OCI-LY3 (cell line): ENCODE measurements at regions not wholly inside any gene's neighbourhood (a gene's known extent, or its start where the extent isn't known, plus 50 kb on each side); places are given as distances from the start of the nearest gene placed in this dataset.

ENCODE experiments used
- H2AFZ ChIP-seq: fragments of 200-600, 300-600 bp; shearing (Covaris generic); 2 replicates; pipeline ENCODE4 v1.6.0; 2014; ENCODE audit warnings: antibody characterized with exemption, low read depth, low read length
- H3K27ac ChIP-seq: fragments of 200-600, 300-600 bp; sonication (generic); 2 replicates; pipeline ENCODE4 v1.5.1; 2014; ENCODE audit warnings: mild to moderate bottlenecking, low read length, moderate library complexity, mixed read lengths
- H3K27me3 ChIP-seq: fragments of 200-600, 300-600 bp; sonication (generic); 2 replicates; pipeline ENCODE4 v1.6.1; 2014; ENCODE audit warnings: low read depth, low read length, mixed read lengths
- H3K36me3 ChIP-seq: fragments of 200-600, 300-600 bp; sonication (generic); replicated peaks from 2 replicates; pipeline ENCODE3; 2014; ENCODE audit warnings: low read depth, low read length, mixed read lengths
- H3K4me1 ChIP-seq: fragments of 300-600, 200-600 bp; sonication (generic); 2 replicates; pipeline ENCODE4 v1.6.1; 2014; ENCODE audit warnings: low read length, mixed read lengths
- H3K4me2 ChIP-seq: fragments of 200-600, 300-600 bp; sonication (generic); 2 replicates; pipeline ENCODE4 v1.6.1; 2014; ENCODE audit warnings: low read length, mixed read lengths
- H3K4me3 ChIP-seq: fragments of 300-600, 200-600 bp; sonication (generic); 2 replicates; pipeline ENCODE4 v1.5.1; 2014; ENCODE audit warnings: antibody characterized with exemption, mild to moderate bottlenecking, low read length, moderate library complexity
- H3K79me2 ChIP-seq: fragments of 300-600, 200-600 bp; shearing (Covaris generic); 2 replicates; pipeline ENCODE4 v1.6.1; 2014; ENCODE audit warnings: mild to moderate bottlenecking, low read length, mixed read lengths
- H3K9ac ChIP-seq: fragments of 300-600, 200-600 bp; shearing (Covaris generic); 2 replicates; pipeline ENCODE4 v1.6.0; 2014; ENCODE audit warnings: mild to moderate bottlenecking, low read length, moderate library complexity
- H3K9me3 ChIP-seq: fragments of 200-600, 300-600 bp; shearing (Covaris generic); 2 replicates; pipeline ENCODE4 v1.6.1; 2014; ENCODE audit warnings: low read length, mixed read lengths; ENCODE audit not compliant: insufficient read depth
- H4K20me1 ChIP-seq: fragments of 200-600, 300-600 bp; sonication (generic); 2 replicates; pipeline ENCODE4 v1.6.1; 2016; ENCODE audit warnings: low read length, mixed read lengths; ENCODE audit not compliant: insufficient read depth
- EZH2phosphoT487 ChIP-seq: fragments of 200-600 bp; shearing (Covaris generic); IDR thresholded peaks from 2 replicates; pipeline ENCODE4 v1.6.1; 2018; ENCODE audit warnings: antibody characterized with exemption, mixed run types, low read depth
- TF ChIP-seq, protein P1 (sequence below): fragments of 200-600, 300-600 bp; sonication (generic); IDR thresholded peaks from 2 replicates; pipeline ENCODE4 v1.5.1; 2014; ENCODE audit warnings: antibody characterized with exemption, low read length, low read depth

DNA sequence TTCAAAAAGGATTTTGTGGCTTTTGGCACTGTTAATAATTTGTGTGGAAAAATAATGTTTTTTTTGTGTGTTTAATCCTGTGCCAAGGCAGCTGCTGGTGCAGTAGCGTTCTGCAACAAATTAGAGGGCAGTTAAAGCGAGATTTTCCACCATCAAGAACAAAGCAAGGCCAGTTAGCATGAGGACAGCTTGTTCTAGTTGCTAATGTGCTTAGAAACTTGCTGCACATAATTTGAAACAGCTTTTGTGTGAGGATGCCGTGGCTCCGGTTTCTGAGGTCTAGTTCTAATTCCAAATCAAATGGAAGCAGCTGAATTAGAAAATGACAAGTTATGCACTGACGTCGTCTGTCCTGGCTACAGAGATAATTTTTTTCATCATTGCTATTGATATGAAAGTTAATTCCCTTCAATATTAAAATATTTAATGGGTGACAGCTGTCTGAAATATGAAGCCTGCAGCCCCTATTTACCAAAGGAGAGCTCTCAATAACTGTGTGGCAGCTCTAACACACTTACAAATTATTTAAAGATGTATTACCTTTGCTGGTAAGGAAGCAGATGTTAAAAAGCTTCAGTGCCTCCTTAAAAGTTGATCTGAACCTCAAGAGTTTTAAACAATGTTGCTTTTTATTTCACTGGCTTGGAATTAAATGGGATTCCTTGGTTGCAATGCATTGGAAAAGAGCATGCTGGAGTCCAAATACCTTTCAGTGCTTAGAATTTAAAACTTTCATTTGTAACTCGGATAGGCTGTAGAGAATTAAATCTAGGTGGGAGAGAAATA lies 128.6 kb downstream of the SPATA31D1 start:
- Histone ChIP-seq H3K4me3 (no peak overlapping the region), H3K79me2 (no peaks in the 10 kb centered on the region), H3K4me2 (no peak overlapping the region), H3K9ac (no peak overlapping the region), H3K9me3 (no peaks in the 10 kb centered on the region; the same call in 1 of the 2 replicates), H2AFZ (no peak overlapping the region), H3K4me1 (peaks cover 9% of the 10 kb centered on the region), H3K36me3 (no peaks in the 10 kb centered on the region), H3K27ac (no peak overlapping the region), H3K27me3 (no peaks in the 10 kb centered on the region), H4K20me1 (no peaks in the 10 kb centered on the region)
- TF ChIP-seq EZH2phosphoT487: no peak
- TF ChIP-seq, protein P1, sequence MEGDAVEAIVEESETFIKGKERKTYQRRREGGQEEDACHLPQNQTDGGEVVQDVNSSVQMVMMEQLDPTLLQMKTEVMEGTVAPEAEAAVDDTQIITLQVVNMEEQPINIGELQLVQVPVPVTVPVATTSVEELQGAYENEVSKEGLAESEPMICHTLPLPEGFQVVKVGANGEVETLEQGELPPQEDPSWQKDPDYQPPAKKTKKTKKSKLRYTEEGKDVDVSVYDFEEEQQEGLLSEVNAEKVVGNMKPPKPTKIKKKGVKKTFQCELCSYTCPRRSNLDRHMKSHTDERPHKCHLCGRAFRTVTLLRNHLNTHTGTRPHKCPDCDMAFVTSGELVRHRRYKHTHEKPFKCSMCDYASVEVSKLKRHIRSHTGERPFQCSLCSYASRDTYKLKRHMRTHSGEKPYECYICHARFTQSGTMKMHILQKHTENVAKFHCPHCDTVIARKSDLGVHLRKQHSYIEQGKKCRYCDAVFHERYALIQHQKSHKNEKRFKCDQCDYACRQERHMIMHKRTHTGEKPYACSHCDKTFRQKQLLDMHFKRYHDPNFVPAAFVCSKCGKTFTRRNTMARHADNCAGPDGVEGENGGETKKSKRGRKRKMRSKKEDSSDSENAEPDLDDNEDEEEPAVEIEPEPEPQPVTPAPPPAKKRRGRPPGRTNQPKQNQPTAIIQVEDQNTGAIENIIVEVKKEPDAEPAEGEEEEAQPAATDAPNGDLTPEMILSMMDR: no peak

DNA sequence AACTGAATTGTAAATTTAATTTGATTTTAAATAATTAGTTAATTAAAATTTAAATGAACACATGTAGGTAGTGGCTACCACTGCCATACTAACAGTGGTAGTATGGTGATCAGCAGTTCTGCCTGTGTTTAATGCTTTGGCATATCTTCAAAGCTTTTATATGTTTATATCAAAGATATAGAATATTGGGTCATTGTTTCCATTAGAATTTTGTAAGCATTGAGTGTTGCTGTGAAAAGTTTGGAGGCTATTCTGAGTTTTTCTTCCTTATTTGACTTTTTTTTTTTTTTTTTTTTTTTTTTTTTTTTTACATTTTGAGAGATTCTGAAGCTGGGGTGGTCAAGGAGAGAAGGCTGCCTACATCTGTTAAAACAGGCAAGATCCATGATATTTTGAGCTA lies 134.2 kb downstream of the SPATA31D1 start:
- TF ChIP-seq, protein P1: no peak
- no peak for TF ChIP-seq EZH2phosphoT487
- H3K9me3 ChIP-seq: peaks cover 5% of the 10 kb centered on the region; the same call in 1 of the 2 replicates
- no peaks in the 10 kb centered on the region for H4K20me1 ChIP-seq
- peaks cover 7% of the 10 kb centered on the region for H3K4me1 ChIP-seq
- no peaks in the 10 kb centered on the region for H3K36me3 ChIP-seq
- H3K79me2 ChIP-seq: no peaks in the 10 kb centered on the region
- H2AFZ ChIP-seq: no peak overlapping the region
- no peak overlapping the region for H3K4me2 ChIP-seq
- H3K9ac ChIP-seq: no peak overlapping the region
- no peak overlapping the region for H3K4me3 ChIP-seq
- H3K27ac ChIP-seq: no peak overlapping the region
- H3K27me3 ChIP-seq: no peaks in the 10 kb centered on the region

DNA sequence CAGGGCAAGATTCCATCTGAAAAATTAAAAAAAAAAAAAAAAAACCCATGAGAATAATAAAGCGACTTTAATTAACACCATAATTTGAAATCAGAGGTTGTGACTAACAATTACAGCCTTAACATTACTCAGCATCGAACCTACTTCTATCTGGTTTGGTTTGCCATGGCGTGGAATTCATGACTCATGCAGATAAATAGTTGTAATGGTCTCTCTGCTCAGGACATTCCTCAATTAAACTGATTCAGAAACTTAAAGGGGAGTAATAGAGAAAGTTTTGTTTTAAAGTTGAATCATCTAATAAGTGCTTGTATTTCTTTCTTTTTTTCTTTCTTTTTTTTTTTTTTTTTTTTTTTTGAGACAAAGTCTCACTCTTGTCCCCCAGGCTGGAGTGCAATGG lies 135.5 kb downstream of the SPATA31D1 start:
- no peaks in the 10 kb centered on the region for H3K27me3 ChIP-seq
- H3K79me2 ChIP-seq: no peaks in the 10 kb centered on the region
- H3K9ac ChIP-seq: no peak overlapping the region
- peaks cover 12% of the 10 kb centered on the region; the same call in 1 of the 2 replicates for H3K9me3 ChIP-seq
- H4K20me1 ChIP-seq: no peaks in the 10 kb centered on the region
- TF ChIP-seq, protein P1: no peak
- no peak for TF ChIP-seq EZH2phosphoT487
- H3K4me3 ChIP-seq: no peak overlapping the region
- H3K27ac ChIP-seq: no peak overlapping the region
- no peak overlapping the region for H2AFZ ChIP-seq
- peaks cover 14% of the 10 kb centered on the region for H3K4me1 ChIP-seq
- no peak overlapping the region for H3K4me2 ChIP-seq
- no peaks in the 10 kb centered on the region for H3K36me3 ChIP-seq

DNA sequence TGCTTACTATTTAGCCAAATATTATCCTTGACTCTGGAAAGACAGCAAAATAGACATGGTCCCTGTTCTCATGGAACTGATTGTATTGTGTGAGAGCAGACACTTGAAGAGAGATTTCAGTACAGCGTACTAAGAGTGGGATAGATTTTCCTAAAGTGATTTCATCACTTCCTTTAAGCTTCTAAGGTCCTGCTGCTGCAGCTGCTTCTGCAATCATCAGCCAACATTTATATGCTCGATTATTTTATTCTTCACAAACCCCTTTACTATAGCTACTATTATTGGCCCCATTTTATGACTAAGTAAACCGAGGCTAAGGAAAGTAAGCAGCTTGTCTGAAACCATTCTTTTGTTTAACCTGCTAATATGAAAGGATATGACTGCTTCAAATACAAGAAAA lies 137.7 kb downstream of the SPATA31D1 start:
- Histone ChIP-seq H3K4me1 (peaks cover 14% of the 10 kb centered on the region), H4K20me1 (no peaks in the 10 kb centered on the region), H3K4me3 (no peak overlapping the region), H3K9ac (no peak overlapping the region), H3K27ac (no peak overlapping the region), H2AFZ (no peak overlapping the region), H3K4me2 (no peak overlapping the region), H3K36me3 (no peaks in the 10 kb centered on the region), H3K79me2 (no peaks in the 10 kb centered on the region), H3K9me3 (peaks cover 12% of the 10 kb centered on the region; the same call in 1 of the 2 replicates), H3K27me3 (no peaks in the 10 kb centered on the region)
- TF ChIP-seq, protein P1: no peak
